ENCODE measurements at regions not wholly inside any gene's neighbourhood (a gene's known extent, or its start where the extent isn't known, plus 50 kb on each side); places are given as distances from the start of the nearest gene placed in this dataset.
"Not testable (repeated sequence)": the region's sequence is repeated elsewhere in the genome, so short reads cannot be mapped to it uniquely, and the experiment has no call there.

GRCh38 chr9:82912645-82913044, 150.3 kb downstream of the RASEF start:
- DNase-seq: no peak
- no peak overlapping the region for H3K4me3 Mint-ChIP-seq
- no peaks in the 10 kb centered on the region for H3K4me1 Mint-ChIP-seq
- no peak overlapping the region for H3K27ac Mint-ChIP-seq
- peaks cover 0 to 1% (median 0%) of the 10 kb centered on the region in 3 donors for H3K27me3 Mint-ChIP-seq (ENCODE audit: low read depth in 3 of 3)
- H3K36me3 Mint-ChIP-seq: peaks cover 0 to 6% (median 0%) of the 10 kb centered on the region in 3 donors
- H3K9me3 Mint-ChIP-seq: peaks cover 3 to 26% (median 13%) of the 10 kb centered on the region in 6 donors

- H3K4me1 Mint-ChIP-seq; H3K27me3 Mint-ChIP-seq (ENCODE audit: low read depth in 3 of 3); H3K27ac Mint-ChIP-seq; H3K4me3 Mint-ChIP-seq; H3K36me3 Mint-ChIP-seq; DNase-seq: not testable (repeated sequence)
- peaks cover 3 to 26% (median 13%) of the 10 kb centered on the region in 6 donors for H3K9me3 Mint-ChIP-seq
Measured at GRCh38 chr9:82916238-82916637, 146.7 kb downstream of the RASEF start.

- H3K4me3 Mint-ChIP-seq: no peak overlapping the region
- peaks cover 0 to 6% (median 0%) of the 10 kb centered on the region in 3 donors for H3K36me3 Mint-ChIP-seq
- peaks cover 3 to 22% (median 9%) of the 10 kb centered on the region in 6 donors for H3K9me3 Mint-ChIP-seq
Measured at GRCh38 chr9:82920154-82920553, 142.8 kb downstream of the RASEF start.

GRCh38 chr9:82922686-82923085, 140.3 kb downstream of the RASEF start:
- H3K27me3 Mint-ChIP-seq (ENCODE audit: low read depth in 3 of 3): peaks cover 0 to 1% (median 0%) of the 10 kb centered on the region in 3 donors
- H3K36me3 Mint-ChIP-seq: no peaks in the 10 kb centered on the region
- peaks cover 0 to 6% (median 0%) of the 10 kb centered on the region in 6 donors for H3K9me3 Mint-ChIP-seq
- DNase-seq: no peak
- no peak overlapping the region for H3K27ac Mint-ChIP-seq
- no peak overlapping the region for H3K4me3 Mint-ChIP-seq
- H3K4me1 Mint-ChIP-seq: no peaks in the 10 kb centered on the region

More at GRCh38 chr9:82920154-82920553, 142.8 kb downstream of the RASEF start:
- Mint-ChIP-seq H3K27ac (no peak overlapping the region), H3K4me1 (no peaks in the 10 kb centered on the region), H3K27me3 (ENCODE audit: low read depth in 3 of 3) (peaks cover 0 to 1% (median 0%) of the 10 kb centered on the region in 3 donors)
- DNase-seq: no peak

GRCh38 chr9:82923092-82923911, 139.6 kb downstream of the RASEF start:
- Mint-ChIP-seq H3K9me3 (peaks cover 0 to 6% (median under 1%) of the 10 kb centered on the region in 6 donors), H3K36me3 (no peaks in the 10 kb centered on the region), H3K27ac (no peak overlapping the region)

GRCh38 chr9:82923912-82924605, 138.9 kb downstream of the RASEF start:
- Mint-ChIP-seq H3K4me1 (no peaks in the 10 kb centered on the region), H3K36me3 (no peaks in the 10 kb centered on the region), H3K4me3 (no peak overlapping the region), H3K27ac (no peak overlapping the region), H3K9me3 (peaks cover 0 to 6% (median 2%) of the 10 kb centered on the region in 6 donors), H3K27me3 (ENCODE audit: low read depth in 3 of 3) (peaks cover 0 to 1% (median 0%) of the 10 kb centered on the region in 3 donors)
- no peak for DNase-seq

More at GRCh38 chr9:82923092-82923911, 139.6 kb downstream of the RASEF start:
- Mint-ChIP-seq H3K27me3 (ENCODE audit: low read depth in 3 of 3) (peaks cover 0 to 1% (median 0%) of the 10 kb centered on the region in 3 donors), H3K4me3 (no peak overlapping the region), H3K4me1 (no peaks in the 10 kb centered on the region)
- DNase-seq: no peak

All from immature natural killer cell (primary cell).